ENCODE measurements at regions not wholly inside any gene's neighbourhood (a gene's known extent, or its start where the extent isn't known, plus 50 kb on each side); places are given as distances from the start of the nearest gene placed in this dataset.

DNA sequence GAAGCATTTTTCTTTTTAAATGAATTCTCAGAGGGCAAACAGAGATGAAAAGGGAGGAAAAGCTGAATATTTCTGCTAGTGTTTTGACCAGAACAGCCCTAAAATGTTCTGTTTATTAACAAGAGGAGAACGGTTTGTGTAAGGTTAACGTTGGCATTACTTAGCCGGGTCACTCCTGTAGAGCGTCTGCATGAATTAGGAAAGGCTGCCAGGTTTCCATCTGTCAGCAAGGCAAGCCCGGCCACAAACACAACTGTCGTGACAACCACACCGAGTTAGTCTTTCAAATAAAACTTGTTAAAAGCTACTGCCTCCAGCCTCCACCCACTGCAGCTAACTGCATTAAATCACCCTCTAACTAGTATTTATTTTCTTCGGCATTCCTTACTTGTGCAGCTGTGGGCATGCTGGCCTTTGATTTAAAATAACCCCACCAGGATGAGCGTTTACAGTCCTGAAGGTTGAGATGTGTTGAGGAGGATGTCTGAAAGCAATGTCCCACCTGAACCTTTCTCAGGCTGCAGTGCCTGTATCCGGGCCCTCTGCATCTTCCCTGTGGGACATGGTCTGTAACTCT is 527.9 kb downstream of the FGF9 start:
- 33 to 34% methylated on average over 10 of the region's 10 CpGs for WGBS, 2 donors
- no peak overlapping the region for H3K4me3 ChIP-seq (ENCODE audit: low read depth, poor library complexity, severe bottlenecking)
- no peak for DNase-seq (ENCODE audit: low spot score in 2 of 2)
- TF ChIP-seq, protein P1, sequence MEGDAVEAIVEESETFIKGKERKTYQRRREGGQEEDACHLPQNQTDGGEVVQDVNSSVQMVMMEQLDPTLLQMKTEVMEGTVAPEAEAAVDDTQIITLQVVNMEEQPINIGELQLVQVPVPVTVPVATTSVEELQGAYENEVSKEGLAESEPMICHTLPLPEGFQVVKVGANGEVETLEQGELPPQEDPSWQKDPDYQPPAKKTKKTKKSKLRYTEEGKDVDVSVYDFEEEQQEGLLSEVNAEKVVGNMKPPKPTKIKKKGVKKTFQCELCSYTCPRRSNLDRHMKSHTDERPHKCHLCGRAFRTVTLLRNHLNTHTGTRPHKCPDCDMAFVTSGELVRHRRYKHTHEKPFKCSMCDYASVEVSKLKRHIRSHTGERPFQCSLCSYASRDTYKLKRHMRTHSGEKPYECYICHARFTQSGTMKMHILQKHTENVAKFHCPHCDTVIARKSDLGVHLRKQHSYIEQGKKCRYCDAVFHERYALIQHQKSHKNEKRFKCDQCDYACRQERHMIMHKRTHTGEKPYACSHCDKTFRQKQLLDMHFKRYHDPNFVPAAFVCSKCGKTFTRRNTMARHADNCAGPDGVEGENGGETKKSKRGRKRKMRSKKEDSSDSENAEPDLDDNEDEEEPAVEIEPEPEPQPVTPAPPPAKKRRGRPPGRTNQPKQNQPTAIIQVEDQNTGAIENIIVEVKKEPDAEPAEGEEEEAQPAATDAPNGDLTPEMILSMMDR (IDR thresholded peaks at IDR 0.05): no peak
- TF ChIP-seq POLR2A (IDR thresholded peaks at IDR 0.05): no peak
- intact Hi-C loops (cut with DNase I; ENCODE audit: low total_unique reads): no loop called here

DNA sequence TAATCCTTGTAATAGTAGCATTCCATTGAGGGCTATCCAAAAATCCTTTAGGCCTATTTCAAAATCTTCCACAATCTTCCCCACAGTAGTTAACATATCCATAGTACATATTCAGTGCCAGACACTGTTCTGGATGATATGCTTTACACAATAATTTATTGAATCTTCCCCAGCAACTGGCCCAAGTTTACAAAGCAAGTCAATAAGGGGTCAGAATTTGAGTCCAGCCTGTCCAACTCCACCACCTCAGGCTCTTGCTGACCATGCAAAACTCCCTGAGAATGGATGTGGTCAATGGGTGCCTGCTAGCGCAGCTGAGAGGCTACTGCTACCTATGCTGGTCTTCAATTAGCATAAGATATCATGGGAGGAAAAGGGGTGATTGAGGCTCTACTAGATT is 529.6 kb downstream of the FGF9 start:
- TF ChIP-seq POLR2A (IDR thresholded peaks at IDR 0.05): no peak
- TF ChIP-seq, protein P1 (IDR thresholded peaks at IDR 0.05): no peak
- intact Hi-C loops (cut with DNase I; ENCODE audit: low total_unique reads): no loop called here
- DNase-seq (ENCODE audit: low spot score in 2 of 2): no peak
- WGBS, 2 donors: 92 to 100% methylated on average over 1 of the region's 1 CpG
- no peak overlapping the region for H3K4me3 ChIP-seq (ENCODE audit: low read depth, poor library complexity, severe bottlenecking)

DNA sequence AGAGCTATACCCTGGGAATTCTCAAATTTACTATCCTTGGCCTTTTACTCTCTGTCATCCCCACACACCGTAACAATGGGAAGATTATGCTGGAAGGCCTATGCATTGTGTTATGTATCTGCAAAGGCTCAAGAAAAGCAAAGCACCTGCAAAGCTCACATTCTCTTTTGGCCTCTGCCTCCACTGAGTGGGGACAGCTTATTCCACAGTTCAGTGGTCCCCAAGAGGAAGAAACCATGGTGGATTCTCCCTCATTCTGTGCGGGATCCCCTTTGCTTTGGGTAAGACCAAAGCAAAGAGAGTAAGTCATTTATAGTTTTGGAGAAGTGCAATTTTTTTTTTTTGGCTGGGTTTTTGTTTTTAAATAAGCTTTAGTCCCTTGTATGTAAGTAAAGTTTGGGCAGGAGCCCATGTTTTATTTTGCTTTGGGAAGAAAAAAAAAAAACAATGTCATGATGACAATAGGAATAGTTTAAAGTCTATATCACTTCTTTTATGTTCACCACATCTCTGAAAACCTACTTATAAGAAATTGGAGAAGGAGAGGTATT is 530.6 kb downstream of the FGF9 start:
- H3K4me3 ChIP-seq (ENCODE audit: low read depth, poor library complexity, severe bottlenecking): no peak overlapping the region
- intact Hi-C loops (cut with DNase I; ENCODE audit: low total_unique reads): no loop called here
- WGBS, 2 donors: 80 to 95% methylated on average over 2 of the region's 2 CpGs
- TF ChIP-seq POLR2A (IDR thresholded peaks at IDR 0.05): no peak
- TF ChIP-seq, protein P1 (IDR thresholded peaks at IDR 0.05): no peak
- DNase-seq (ENCODE audit: low spot score in 2 of 2): no peak

DNA sequence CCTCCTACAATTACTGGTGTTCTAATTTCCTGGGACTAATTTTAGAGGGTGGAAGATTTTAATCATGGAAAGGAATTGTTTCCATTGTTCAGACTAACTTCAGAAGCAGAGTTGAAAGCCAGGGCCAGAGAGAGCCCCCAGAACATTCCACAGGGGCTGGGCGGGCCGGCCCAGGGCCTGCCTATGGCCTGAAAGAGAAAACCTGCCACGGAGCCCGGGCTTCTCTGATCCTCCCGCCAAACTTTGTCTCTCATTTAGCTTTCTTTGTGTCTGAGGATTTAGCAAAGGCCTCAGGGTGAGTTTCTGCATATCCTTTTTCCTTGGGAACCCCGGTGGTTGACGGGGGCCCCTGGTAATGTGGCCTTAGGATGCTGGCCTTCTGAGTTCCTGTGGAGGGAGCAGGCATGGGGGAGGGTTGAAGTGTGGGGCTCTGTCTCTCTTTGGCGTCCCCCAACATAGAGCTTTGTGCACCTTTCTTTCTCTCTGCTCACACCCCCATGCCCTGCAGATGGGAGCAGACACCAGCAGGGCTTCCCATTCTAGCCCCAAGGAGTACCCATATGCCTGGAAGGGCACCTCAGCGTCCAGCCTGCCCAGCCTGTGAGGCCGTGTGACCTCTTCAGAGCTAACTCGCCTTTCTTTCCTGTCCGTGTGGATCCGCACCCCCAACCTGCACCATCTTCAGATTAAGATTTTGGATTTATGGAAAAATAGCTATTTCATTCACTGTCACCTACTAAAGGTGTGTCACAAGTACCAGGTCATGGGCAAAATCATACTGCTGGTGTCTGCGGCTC is 539.5 kb downstream of the FGF9 start:
- intact Hi-C loops (cut with DNase I; ENCODE audit: low total_unique reads): no loop called here
- no peak overlapping the region for H3K4me3 ChIP-seq (ENCODE audit: low read depth, poor library complexity, severe bottlenecking)
- DNase-seq (ENCODE audit: low spot score in 2 of 2): no peak
- 83 to 84% methylated on average over 14 of the region's 14 CpGs for WGBS, 2 donors
- TF ChIP-seq POLR2A (IDR thresholded peaks at IDR 0.05): no peak
- TF ChIP-seq, protein P1 (IDR thresholded peaks at IDR 0.05): no peak

DNA sequence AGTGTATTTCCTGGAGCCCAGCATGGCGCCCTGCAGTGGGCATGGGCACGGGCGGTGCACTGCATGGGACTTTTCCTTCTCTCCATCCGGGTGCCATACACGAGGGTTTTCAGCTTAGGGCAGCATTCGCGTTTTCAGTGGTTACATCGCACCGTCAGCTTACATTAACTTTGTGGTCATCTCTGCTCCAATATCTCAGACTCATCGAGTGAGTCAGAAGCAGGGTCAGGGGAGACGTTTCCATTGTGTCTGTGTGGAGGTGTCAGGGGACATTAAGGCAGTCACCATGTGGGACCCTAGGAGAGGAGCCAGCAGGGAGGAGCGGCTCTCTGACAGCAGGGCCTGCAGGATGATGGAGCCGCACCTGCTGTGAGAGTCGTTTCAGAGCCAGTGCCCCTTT is 541.0 kb downstream of the FGF9 start:
- no peak overlapping the region for H3K4me3 ChIP-seq (ENCODE audit: low read depth, poor library complexity, severe bottlenecking)
- WGBS, 2 donors: 91 to 92% methylated on average over 14 of the region's 14 CpGs
- DNase-seq (ENCODE audit: low spot score in 2 of 2): no peak
- TF ChIP-seq, protein P1 (IDR thresholded peaks at IDR 0.05): no peak
- TF ChIP-seq POLR2A (IDR thresholded peaks at IDR 0.05): no peak
- intact Hi-C loops (cut with DNase I; ENCODE audit: low total_unique reads): no loop called here

All from lower leg skin (tissue), 4 donors.